Ishikawa (cell line): ENCODE measurements at regions not wholly inside any gene's neighbourhood (a gene's known extent, or its start where the extent isn't known, plus 50 kb on each side); places are given as distances from the start of the nearest gene placed in this dataset.

Source experiments
- EP300 ChIP-seq: IDR thresholded peaks from 2 replicates; pipeline ENCODE4 v1.6.1; 2012; ENCODE audit warnings: borderline replicate concordance
- TAF1 ChIP-seq: IDR thresholded peaks from 2 replicates; pipeline ENCODE4 v1.6.1; 2012; ENCODE audit warnings: low read depth, mild to moderate bottlenecking
- TCF12 ChIP-seq: IDR thresholded peaks from 2 replicates; pipeline ENCODE4 v1.6.1; 2012; ENCODE audit warnings: low read depth
- YY1 ChIP-seq: IDR thresholded peaks from 2 replicates; pipeline ENCODE4 v1.6.1; 2012; ENCODE audit warnings: low read depth
- TF ChIP-seq, protein P1 (sequence below): IDR thresholded peaks from 2 replicates; pipeline ENCODE4 v1.6.1; 2012
- TF ChIP-seq, protein P2 (sequence below): IDR thresholded peaks from 2 replicates; pipeline ENCODE4 v1.6.1; 2012

DNA sequence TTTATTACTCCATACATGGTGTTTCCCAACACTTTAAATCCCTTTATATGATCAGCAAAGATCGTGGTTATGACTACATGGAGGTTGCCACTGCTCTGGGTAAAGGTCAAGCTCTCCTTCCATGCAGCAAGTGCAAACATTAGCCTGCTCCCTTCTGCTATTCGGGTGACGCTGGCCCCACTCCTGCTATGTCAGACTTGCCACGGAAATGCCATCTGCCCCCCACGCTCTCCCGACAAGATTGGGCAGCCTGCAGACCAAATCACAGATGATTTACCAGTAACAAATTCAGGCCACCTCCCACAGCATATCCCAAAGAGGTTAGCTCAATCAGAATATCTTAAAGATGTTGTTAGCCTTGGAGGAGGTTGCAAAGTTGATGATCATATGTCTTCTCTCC is 77.8 kb upstream of the MGMT start:
- TF ChIP-seq, protein P1, sequence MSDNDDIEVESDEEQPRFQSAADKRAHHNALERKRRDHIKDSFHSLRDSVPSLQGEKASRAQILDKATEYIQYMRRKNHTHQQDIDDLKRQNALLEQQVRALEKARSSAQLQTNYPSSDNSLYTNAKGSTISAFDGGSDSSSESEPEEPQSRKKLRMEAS = no peak
- TF ChIP-seq TCF12 (no peak), EP300 (no peak), TAF1 (no peak), YY1 (no peak)
- TF ChIP-seq, protein P2, sequence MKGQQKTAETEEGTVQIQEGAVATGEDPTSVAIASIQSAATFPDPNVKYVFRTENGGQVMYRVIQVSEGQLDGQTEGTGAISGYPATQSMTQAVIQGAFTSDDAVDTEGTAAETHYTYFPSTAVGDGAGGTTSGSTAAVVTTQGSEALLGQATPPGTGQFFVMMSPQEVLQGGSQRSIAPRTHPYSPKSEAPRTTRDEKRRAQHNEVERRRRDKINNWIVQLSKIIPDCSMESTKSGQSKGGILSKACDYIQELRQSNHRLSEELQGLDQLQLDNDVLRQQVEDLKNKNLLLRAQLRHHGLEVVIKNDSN = no peak
